Fibroblast of lung (primary cell): ENCODE measurements at regions not wholly inside any gene's neighbourhood (a gene's known extent, or its start where the extent isn't known, plus 50 kb on each side); places are given as distances from the start of the nearest gene placed in this dataset.

Experiments
- DNase-seq, 2 donors: peaks; one replicate each; pipeline versions ENCODE4 v3.0.0 to v3.0.0-alpha.2; 2010; ENCODE audit warnings: low read depth in 2 of 2
- H2AFZ ChIP-seq: 2 replicates; pipeline ENCODE4 v1.5.1; 2012; ENCODE audit warnings: low read length, control low read depth, inconsistent platforms
- H3K27ac ChIP-seq: 2 replicates; pipeline ENCODE4 v1.5.1; 2011; ENCODE audit warnings: low read length, control low read depth; ENCODE audit not compliant: insufficient read depth
- H3K27me3 ChIP-seq: 2 replicates; pipeline ENCODE4 v1.5.1; 2011; ENCODE audit warnings: mild to moderate bottlenecking, low read length; ENCODE audit not compliant: control insufficient read depth, insufficient read depth
- H3K36me3 ChIP-seq: 2 replicates; pipeline ENCODE4 v1.5.1; 2011; ENCODE audit warnings: low read length; ENCODE audit not compliant: control insufficient read depth, insufficient read depth
- H3K4me1 ChIP-seq: 2 replicates; pipeline ENCODE4 v1.5.1; 2011; ENCODE audit warnings: low read length; ENCODE audit not compliant: control insufficient read depth, insufficient read depth; ENCODE audit errors: extremely low read depth
- H3K4me2 ChIP-seq: 2 replicates; pipeline ENCODE4 v1.5.1; 2011; ENCODE audit warnings: low read length, control low read depth; ENCODE audit not compliant: insufficient read depth; ENCODE audit errors: extremely low read depth
- H3K4me3 ChIP-seq, 4 experiments: fragments of 200-600 bp in 1 of 4; sonication (generic) in 1 of 4; replicated peaks in 1 of 4; 2 replicates each; pipeline ENCODE4 v1.5.1; 2011 to 2016; ENCODE audit warnings: low read length in 4 of 4, low read depth in 3 of 4, mild to moderate bottlenecking in 3 of 4, control low read depth in 2 of 4, inconsistent platforms in 1 of 4, mixed read lengths in 1 of 4; ENCODE audit not compliant: insufficient read depth in 1 of 4; ENCODE audit errors: control extremely low read depth in 1 of 4
- H3K79me2 ChIP-seq: 2 replicates; pipeline ENCODE4 v1.5.1; 2012; ENCODE audit warnings: mild to moderate bottlenecking, low read length, inconsistent platforms; ENCODE audit not compliant: control insufficient read depth, insufficient read depth
- H3K9ac ChIP-seq: 2 replicates; pipeline ENCODE4 v1.5.1; 2011; ENCODE audit warnings: mild to moderate bottlenecking, low read length, control low read depth; ENCODE audit not compliant: insufficient read depth
- H3K9me3 ChIP-seq: 2 replicates; pipeline ENCODE4 v1.5.1; 2012; ENCODE audit warnings: low read depth, low read length; ENCODE audit not compliant: control insufficient read depth, insufficient read depth
- H4K20me1 ChIP-seq: 2 replicates; pipeline ENCODE4 v1.5.1; 2011; ENCODE audit warnings: low read length; ENCODE audit not compliant: control insufficient read depth, insufficient read depth; ENCODE audit errors: extremely low read depth
- CTCF ChIP-seq, 2 donors: IDR thresholded peaks in 1 of 2; conservative IDR thresholded peaks in 1 of 2; 1 replicate in 1 of 2; 2 replicates in 1 of 2; pipeline ENCODE4 v1.5.1; 2011 to 2012; ENCODE audit warnings: low read length in 2 of 2, control low read depth in 1 of 2, inconsistent platforms in 1 of 2, low read depth in 1 of 2, mild to moderate bottlenecking in 1 of 2
- EZH2 ChIP-seq: IDR thresholded peaks from 2 replicates; pipeline ENCODE4 v1.5.1; 2012; ENCODE audit warnings: low read length, control low read depth, mild to moderate bottlenecking; ENCODE audit errors: missing control alignments

DNA sequence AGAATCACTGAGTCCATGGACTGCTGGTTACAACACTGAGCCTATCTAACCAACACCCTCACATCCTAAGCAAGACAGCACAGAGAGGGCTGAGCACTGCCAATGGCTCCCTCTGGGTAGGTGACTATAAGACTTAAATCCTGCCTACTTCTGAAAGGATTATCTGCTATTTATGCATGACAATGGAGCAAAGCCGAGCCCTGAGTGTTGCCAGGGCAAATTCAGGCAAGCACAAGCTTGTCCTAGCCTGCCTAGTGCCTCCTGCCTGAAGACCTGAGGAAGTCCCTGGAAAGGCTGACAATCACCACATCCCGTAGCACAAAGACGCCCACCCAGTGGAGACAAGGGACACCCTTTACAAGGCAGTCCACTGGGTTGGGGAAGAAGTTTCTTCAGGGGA, 129.7 kb downstream of the OSR1 start:
- Histone ChIP-seq H3K27ac (no peak overlapping the region), H3K9ac (no peak overlapping the region), H2AFZ (no peak overlapping the region), H3K36me3 (no peaks in the 10 kb centered on the region), H3K27me3 (no peaks in the 10 kb centered on the region), H4K20me1 (no peaks in the 10 kb centered on the region), H3K4me1 (no peaks in the 10 kb centered on the region), H3K79me2 (no peaks in the 10 kb centered on the region), H3K4me3 (no peak overlapping the region), H3K9me3 (no peaks in the 10 kb centered on the region), H3K4me2 (no peak overlapping the region)
- no peak for TF ChIP-seq CTCF (conservative IDR thresholded peaks at IDR 0.05 in 1 of 2, IDR thresholded peaks at IDR 0.05 in 1 of 2; ENCODE audit: low read depth in 1 of 2, low read length in 2 of 2)
- TF ChIP-seq EZH2 = no peak
- DNase-seq = no peak

GRCh38 chr2:19228181-19228593, 130.2 kb downstream of the OSR1 start:
- no peak for TF ChIP-seq CTCF (conservative IDR thresholded peaks at IDR 0.05 in 1 of 2, IDR thresholded peaks at IDR 0.05 in 1 of 2; ENCODE audit: low read depth in 1 of 2, low read length in 2 of 2)
- TF ChIP-seq EZH2 = no peak

DNA sequence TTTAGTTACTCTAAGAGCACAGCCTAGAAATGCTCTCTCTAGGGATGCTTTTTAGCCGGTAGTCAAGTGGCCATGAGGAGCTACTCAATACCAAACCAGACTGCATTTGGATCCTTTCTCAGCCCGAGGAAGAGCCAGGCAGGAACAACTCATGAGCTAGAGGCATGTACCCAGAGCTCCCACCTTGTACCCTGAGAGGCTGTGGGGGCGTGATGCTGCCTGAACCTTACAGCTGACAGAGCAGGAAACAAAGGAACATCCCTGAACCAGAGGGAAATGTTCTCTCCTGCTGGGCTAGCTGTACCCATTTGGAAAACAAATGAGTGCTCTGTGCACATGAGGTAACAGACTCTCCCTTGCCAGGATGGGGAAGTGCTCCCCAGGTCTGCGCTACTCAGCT, 131.6 kb downstream of the OSR1 start:
- no peaks in the 10 kb centered on the region for H3K36me3 ChIP-seq
- H3K79me2 ChIP-seq = no peaks in the 10 kb centered on the region
- no peak for DNase-seq
- TF ChIP-seq CTCF (conservative IDR thresholded peaks at IDR 0.05 in 1 of 2, IDR thresholded peaks at IDR 0.05 in 1 of 2; ENCODE audit: low read depth in 1 of 2, low read length in 2 of 2) (no peak), EZH2 (no peak)
- no peak overlapping the region for H2AFZ ChIP-seq
- H3K9me3 ChIP-seq = no peaks in the 10 kb centered on the region
- H3K27me3 ChIP-seq = no peaks in the 10 kb centered on the region
- H3K4me3 ChIP-seq = no peak overlapping the region
- H3K27ac ChIP-seq = no peak overlapping the region
- no peaks in the 10 kb centered on the region for H3K4me1 ChIP-seq
- H3K4me2 ChIP-seq = no peak overlapping the region
- H4K20me1 ChIP-seq = no peaks in the 10 kb centered on the region
- H3K9ac ChIP-seq = no peak overlapping the region

More at GRCh38 chr2:19228181-19228593, 130.2 kb downstream of the OSR1 start:
- Histone ChIP-seq H4K20me1 (no peaks in the 10 kb centered on the region), H3K4me2 (no peak overlapping the region), H2AFZ (no peak overlapping the region), H3K9me3 (no peaks in the 10 kb centered on the region), H3K9ac (no peak overlapping the region), H3K4me3 (no peak overlapping the region), H3K4me1 (no peaks in the 10 kb centered on the region), H3K79me2 (no peaks in the 10 kb centered on the region), H3K27me3 (no peaks in the 10 kb centered on the region), H3K36me3 (no peaks in the 10 kb centered on the region), H3K27ac (no peak overlapping the region)
- DNase-seq = no peak
